Loucy (cell line): ENCODE measurements at regions not wholly inside any gene's neighbourhood (a gene's known extent, or its start where the extent isn't known, plus 50 kb on each side); places are given as distances from the start of the nearest gene placed in this dataset.

Experiments used
- CTCF ChIP-seq: fragments of 200-600 bp; sonication (generic); conservative IDR thresholded peaks from 2 replicates; pipeline ENCODE4 v1.5.1; 2014; ENCODE audit warnings: mild to moderate bottlenecking, antibody characterized with exemption, low read length
- EZH2phosphoT487 ChIP-seq: fragments of 200-600 bp; IDR thresholded peaks from 2 replicates; pipeline ENCODE4 v1.6.1; 2018; ENCODE audit warnings: antibody characterized with exemption, mild to moderate bottlenecking, moderate library complexity, borderline replicate concordance

- TF ChIP-seq CTCF (no peak), EZH2phosphoT487 (no peak)
Observed at GRCh38 chr18:44214396-44214795, 466.3 kb upstream of the SETBP1 start.
